ENCODE measurements at regions not wholly inside any gene's neighbourhood (a gene's known extent, or its start where the extent isn't known, plus 50 kb on each side); places are given as distances from the start of the nearest gene placed in this dataset.

- Histone ChIP-seq H2BK5ac (ENCODE audit: insufficient read length, low read length) (no peak overlapping the region), H4K8ac (replicated peaks; ENCODE audit: insufficient read length, low read depth, low read length) (no peak overlapping the region), H3K18ac (ENCODE audit: insufficient read length, low read depth, low read length) (no peak overlapping the region), H3K9ac (ENCODE audit: extremely low read depth, insufficient read length, low read length) (no peak overlapping the region), H3K27me3 (ENCODE audit: insufficient read depth, low read length) (no peaks in the 10 kb centered on the region), H2BK15ac (ENCODE audit: low read depth, low read length) (no peak overlapping the region), H3K27ac (ENCODE audit: insufficient read length, low read depth, low read length) (no peak overlapping the region), H3K4me2 (ENCODE audit: insufficient read depth, insufficient read length, low read length) (no peak overlapping the region), H3K14ac (ENCODE audit: insufficient read depth, low read length) (no peak overlapping the region), H4K91ac (ENCODE audit: insufficient read length, low read depth, low read length) (no peak overlapping the region), H3K4ac (ENCODE audit: low read depth, low read length) (no peak overlapping the region), H3K79me2 (ENCODE audit: insufficient read depth, low read length) (no peaks in the 10 kb centered on the region), H3K79me1 (ENCODE audit: insufficient read depth, low read depth, low read length, poor library complexity, severe bottlenecking) (no peaks in the 10 kb centered on the region), H3K9me3 (ENCODE audit: control insufficient read depth, low read depth, low read length) (no peaks in the 10 kb centered on the region), H3T11ph (ENCODE audit: low read length) (no peak overlapping the region), H3K23me2 (ENCODE audit: insufficient read length, low read depth, low read length, poor library complexity, severe bottlenecking) (no peaks in the 10 kb centered on the region), H3K56ac (ENCODE audit: insufficient read length, low read depth, low read length) (no peak overlapping the region), H3K23ac (ENCODE audit: insufficient read length, low read depth, low read length) (no peak overlapping the region), H2BK120ac (ENCODE audit: low read depth, low read length, poor library complexity, severe bottlenecking) (no peak overlapping the region), H4K5ac (ENCODE audit: insufficient read length, low read depth, low read length) (no peak overlapping the region), H4K20me1 (ENCODE audit: control insufficient read depth, insufficient read depth, insufficient read length) (no peaks in the 10 kb centered on the region), H3K4me1 (ENCODE audit: insufficient read depth, low read length) (no peaks in the 10 kb centered on the region), H2BK20ac (ENCODE audit: low read depth, low read length, poor library complexity, severe bottlenecking) (no peak overlapping the region), H2AFZ (ENCODE audit: low read length) (no peak overlapping the region), H2BK12ac (ENCODE audit: insufficient read length, low read depth, low read length) (no peak overlapping the region), H2AK5ac (ENCODE audit: insufficient read length, low read length) (no peak overlapping the region)
- Mint-ChIP-seq H3K9me3 (no peaks in the 10 kb centered on the region), H3K27me3 (ENCODE audit: low read depth) (peaks cover 2% of the 10 kb centered on the region; the same call in 1 of the 2 replicates), H3K36me3 (ENCODE audit: insufficient read depth in 1 of 3, low read depth in 3 of 3) (no peaks in the 10 kb centered on the region), H3K4me3 (no peak overlapping the region), H3K4me1 (peaks cover 15 to 16% of the 10 kb centered on the region in 2 experiments), H3K27ac (peak overlapping the region in 1 of 3 experiments; percentile 20; a peak in 2 of 7 replicates)
- no peak for DNase-seq
- WGBS (ENCODE audit: extremely low coverage, insufficient read length, low lambda C conversion rate): no CpG with 5 or more reads among the region's 14 CpGs
- TF ChIP-seq CTCF (conservative IDR thresholded peaks at IDR 0.05): no peak
These were observed 161.8 kb upstream of the SERP2 start for GRCh38 chr13:44211704-44212346.

Data from H9 (cell line).